Esophagus muscularis mucosa (tissue), 4 donors: ENCODE measurements at regions not wholly inside any gene's neighbourhood (a gene's known extent, or its start where the extent isn't known, plus 50 kb on each side); places are given as distances from the start of the nearest gene placed in this dataset.

Experiments used
- DNase-seq: peaks from one replicate; pipeline ENCODE4 v3.0.0-alpha.2; 2017; ENCODE audit errors: extremely low spot score
- H3K27ac ChIP-seq, 4 donors: fragments of 200-600 bp; sonication (generic); replicated peaks in 1 of 4; 1 replicate in 3 of 4; 2 replicates in 1 of 4; pipeline ENCODE4 v1.5.1; 2016 to 2019; ENCODE audit warnings: mild to moderate bottlenecking in 1 of 4
- H3K27me3 ChIP-seq, 4 donors: fragments of 200-600 bp; sonication (generic); one replicate each; pipeline versions ENCODE4 v1.5.1 to v1.6.0; 2016 to 2019
- H3K36me3 ChIP-seq, 4 donors: fragments of 200-600 bp; sonication (generic); one replicate each; pipeline ENCODE4 v1.5.1; 2016 to 2019
- H3K4me1 ChIP-seq, 4 donors: fragments of 200-600 bp; sonication (generic); one replicate each; pipeline ENCODE4 v1.5.1; 2016 to 2019
- H3K4me3 ChIP-seq, 4 donors: fragments of 200-600 bp; sonication (generic); 1 replicate in 2 of 4; 2 replicates in 2 of 4; pipeline ENCODE4 v1.5.1; 2016 to 2019; ENCODE audit warnings: mild to moderate bottlenecking in 4 of 4, moderate library complexity in 1 of 4
- H3K9me3 ChIP-seq, 4 donors: fragments of 200-600 bp; sonication (generic); 1 replicate in 3 of 4; 2 replicates in 1 of 4; pipeline ENCODE4 v1.5.1; 2016 to 2019
- CTCF ChIP-seq, 3 experiments: fragments of 200-600 bp in 2 of 3; fragments of 450-650 bp in 1 of 3; sonication (generic) in 2 of 3; IDR thresholded peaks; one replicate each; pipeline ENCODE4 v1.5.1; 2017 to 2019; ENCODE audit warnings: antibody characterized with exemption in 3 of 3, mild to moderate bottlenecking in 2 of 3, moderate library complexity in 1 of 3
- EP300 ChIP-seq: sonication (generic); formaldehyde crosslinking; IDR thresholded peaks from one replicate; pipeline ENCODE4 v1.6.1; 2017; ENCODE audit warnings: antibody characterized with exemption
- POLR2A ChIP-seq: fragments of 450-650 bp; IDR thresholded peaks from one replicate; pipeline ENCODE4 v1.6.1; 2017; ENCODE audit warnings: antibody characterized with exemption, moderate library complexity, mild to moderate bottlenecking, low read depth
- POLR2AphosphoS5 ChIP-seq, 2 donors: sonication (generic); formaldehyde crosslinking; IDR thresholded peaks; one replicate each; pipeline ENCODE4 v1.6.1; 2017; ENCODE audit warnings: antibody characterized with exemption in 2 of 2
- WGBS: methylation state at CpG from one replicate; pipeline ENCODE4 v1.1.5; 2018; 5-methylcytosine and 5-hydroxymethylcytosine counted together
- intact Hi-C: fragments of 100-400 bp; cut with DNase I; formaldehyde crosslinking; loops from one replicate; pipeline ENCODE4 v1.15.1; 2023

DNA sequence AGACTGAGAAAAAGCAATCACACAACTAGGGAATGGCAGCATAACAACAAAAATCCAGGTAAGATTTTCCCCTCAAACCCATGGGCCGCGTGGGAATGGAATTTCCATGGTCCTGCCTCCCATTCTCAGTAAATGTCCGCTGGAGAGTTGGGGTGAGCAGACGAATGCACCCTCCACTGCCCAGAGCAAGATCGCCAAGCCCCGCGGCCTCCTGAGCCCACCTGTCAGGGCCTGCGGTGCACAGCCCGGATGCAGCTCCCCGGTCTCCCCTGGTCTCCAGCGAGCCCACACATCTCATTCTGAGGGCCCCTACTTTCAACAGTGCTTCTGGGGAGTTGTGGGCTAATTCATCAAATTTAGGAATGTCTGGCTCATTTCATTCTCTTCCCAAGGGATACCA lies 327.4 kb upstream of the HS6ST1 start:
- peak; percentile 50 for DNase-seq
- intact Hi-C loops = no loop called here

DNA sequence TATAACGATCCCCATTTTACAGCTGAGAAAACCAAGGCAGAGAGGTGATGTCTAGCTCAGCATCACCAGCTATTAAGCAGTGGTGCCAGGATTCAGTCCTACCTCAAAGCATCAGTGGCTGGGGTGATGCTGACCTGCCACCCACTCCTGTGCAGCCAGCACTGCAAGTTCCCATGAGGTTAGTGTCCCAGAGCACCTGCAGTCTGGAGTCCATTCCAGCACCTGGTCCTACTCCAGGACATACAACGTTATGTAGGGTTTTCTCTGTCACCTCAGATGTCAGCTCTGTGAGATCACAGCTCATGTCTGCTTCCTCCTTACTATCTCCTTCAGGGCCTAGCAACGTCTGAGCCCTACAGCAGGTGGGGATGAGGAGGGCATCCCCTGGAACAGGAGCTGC lies 328.0 kb upstream of the HS6ST1 start:
- H3K27ac ChIP-seq = no peak overlapping the region
- H3K4me1 ChIP-seq = no peaks in the 10 kb centered on the region
- H3K36me3 ChIP-seq = no peaks in the 10 kb centered on the region
- no peak overlapping the region for H3K4me3 ChIP-seq
- no peaks in the 10 kb centered on the region for H3K9me3 ChIP-seq
- intact Hi-C loops = no loop called here
- DNase-seq = peak; percentile 53
- no peaks in the 10 kb centered on the region for H3K27me3 ChIP-seq
- 60% methylated on average over 3 of the region's 3 CpGs for WGBS
- TF ChIP-seq POLR2AphosphoS5 (IDR thresholded peaks at IDR 0.05) (no peak), CTCF (IDR thresholded peaks at IDR 0.05) (no peak)

More for the DNA sequence above, 327.4 kb upstream of the HS6ST1 start:
- TF ChIP-seq CTCF (IDR thresholded peaks at IDR 0.05) = no peak
- TF ChIP-seq POLR2A = no peak
- no peak for TF ChIP-seq POLR2AphosphoS5 (IDR thresholded peaks at IDR 0.05)
- no peak for TF ChIP-seq EP300
- Histone ChIP-seq H3K36me3 (no peaks in the 10 kb centered on the region), H3K9me3 (no peaks in the 10 kb centered on the region), H3K4me3 (no peak overlapping the region), H3K27me3 (no peaks in the 10 kb centered on the region), H3K27ac (no peak overlapping the region), H3K4me1 (no peaks in the 10 kb centered on the region)
- 90% methylated on average over 4 of the region's 11 CpGs for WGBS

DNA sequence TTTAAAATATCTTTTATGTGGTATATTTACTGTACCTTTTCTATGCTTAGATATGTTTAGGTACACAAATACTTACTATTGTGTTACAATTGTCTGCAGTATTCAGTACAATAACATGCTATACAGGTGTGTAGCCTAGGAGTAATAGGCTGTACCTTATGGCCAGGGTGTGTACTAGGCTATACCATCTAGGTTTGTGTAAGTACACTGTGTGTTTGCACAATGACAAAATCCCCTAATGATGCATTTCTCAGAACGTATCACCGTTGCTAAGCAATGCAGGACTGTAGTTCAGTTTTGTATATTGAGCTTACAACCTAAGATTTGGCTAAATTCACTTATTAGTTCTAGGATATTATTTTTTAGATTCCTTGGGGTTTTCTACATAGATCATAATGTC lies 332.3 kb upstream of the HS6ST1 start:
- WGBS = 76% methylated on average over 2 of the region's 2 CpGs
- Histone ChIP-seq H3K4me1 (no peaks in the 10 kb centered on the region), H3K4me3 (no peak overlapping the region), H3K27me3 (no peaks in the 10 kb centered on the region), H3K9me3 (no peaks in the 10 kb centered on the region), H3K27ac (no peak overlapping the region), H3K36me3 (no peaks in the 10 kb centered on the region)
- intact Hi-C loops = no loop called here
- TF ChIP-seq POLR2A (no peak), EP300 (no peak)
- DNase-seq = no peak

- Histone ChIP-seq H3K27ac (no peak overlapping the region), H3K4me1 (no peaks in the 10 kb centered on the region), H3K36me3 (no peaks in the 10 kb centered on the region), H3K9me3 (peaks cover 0 to 4% (median 0%) of the 10 kb centered on the region in 4 donors), H3K4me3 (no peak overlapping the region), H3K27me3 (no peaks in the 10 kb centered on the region)
- no peak for TF ChIP-seq POLR2A
- TF ChIP-seq CTCF (IDR thresholded peaks at IDR 0.05) = no peak
- no peak for TF ChIP-seq EP300
- no peak for TF ChIP-seq POLR2AphosphoS5 (IDR thresholded peaks at IDR 0.05)
- 62% methylated on average over 5 of the region's 5 CpGs for WGBS
- DNase-seq = no peak
- intact Hi-C loops = no loop called here
Observed at GRCh38 chr2:128654408-128654807, 335.7 kb upstream of the HS6ST1 start.

GRCh38 chr2:128660836-128661235 lies 342.2 kb upstream of the HS6ST1 start:
- TF ChIP-seq CTCF (IDR thresholded peaks at IDR 0.05) (no peak), EP300 (no peak), POLR2A (no peak), POLR2AphosphoS5 (IDR thresholded peaks at IDR 0.05) (no peak)
- peaks cover 0 to 4% (median 0%) of the 10 kb centered on the region in 4 donors for H3K9me3 ChIP-seq
- WGBS = 89% methylated on average over 6 of the region's 6 CpGs
- intact Hi-C loops = no loop called here
- H3K27ac ChIP-seq = no peak overlapping the region
- no peak for DNase-seq
- H3K4me3 ChIP-seq = no peak overlapping the region
- no peaks in the 10 kb centered on the region for H3K36me3 ChIP-seq
- no peaks in the 10 kb centered on the region for H3K4me1 ChIP-seq
- H3K27me3 ChIP-seq = peaks cover 0 to 15% (median 0%) of the 10 kb centered on the region in 4 donors
